GM23338 (cell line): ENCODE measurements at regions not wholly inside any gene's neighbourhood (a gene's known extent, or its start where the extent isn't known, plus 50 kb on each side); places are given as distances from the start of the nearest gene placed in this dataset.

ENCODE experiments used
- ATAC-seq: fragments of 200-7000 bp; cut with Tn5 transposase; 3 replicates; pipeline ENCODE4 v1.9.1; 2020
- DNase-seq: peaks from one replicate; pipeline ENCODE4 v3.0.0-alpha.2; 2015; ENCODE audit warnings: low spot score
- H2AFZ ChIP-seq: fragments of 200-600 bp; sonication (generic); 2 replicates; pipeline ENCODE4 v1.8.0; 2016; ENCODE audit warnings: antibody characterized with exemption, mild to moderate bottlenecking, moderate library complexity
- H3F3A ChIP-seq: fragments of 200-600 bp; sonication (generic); replicated peaks from 2 replicates; pipeline ENCODE4 v1.8.0; 2017; ENCODE audit warnings: antibody characterized with exemption, mixed run types, low read depth
- H3K27ac ChIP-seq: fragments of 200-600 bp; sonication (generic); 2 replicates; pipeline ENCODE4 v1.6.1; 2016; ENCODE audit warnings: low read depth
- H3K27me3 ChIP-seq: fragments of 200-600 bp; sonication (generic); 2 replicates; pipeline ENCODE4 v1.8.0; 2016; ENCODE audit warnings: mild to moderate bottlenecking, mixed run types, moderate library complexity; ENCODE audit not compliant: insufficient read depth
- H3K36me3 ChIP-seq: fragments of 200-600 bp; sonication (generic); 2 replicates; pipeline ENCODE4 v1.8.0; 2016; ENCODE audit warnings: mild to moderate bottlenecking; ENCODE audit not compliant: insufficient read depth
- H3K4me1 ChIP-seq: fragments of 200-600 bp; sonication (generic); 2 replicates; pipeline ENCODE4 v1.8.0; 2016; ENCODE audit warnings: mild to moderate bottlenecking, moderate library complexity; ENCODE audit not compliant: insufficient read depth
- H3K4me2 ChIP-seq: fragments of 200-600 bp; sonication (generic); 2 replicates; pipeline ENCODE4 v1.7.1; 2017; ENCODE audit warnings: mixed run types
- H3K4me3 ChIP-seq: fragments of 200-600 bp; sonication (generic); 2 replicates; pipeline ENCODE4 v1.6.1; 2016; ENCODE audit warnings: mixed run types
- H3K79me2 ChIP-seq: fragments of 200-600 bp; sonication (generic); replicated peaks from 2 replicates; pipeline ENCODE4 v1.8.0; 2017; ENCODE audit warnings: mild to moderate bottlenecking; ENCODE audit not compliant: insufficient read depth
- H3K9me2 ChIP-seq: fragments of 200-600 bp; sonication (generic); 2 replicates; pipeline ENCODE4 v1.8.0; 2017; ENCODE audit not compliant: insufficient read depth
- H4K20me1 ChIP-seq: fragments of 200-600 bp; sonication (generic); replicated peaks from 2 replicates; pipeline ENCODE4 v1.8.0; 2017; ENCODE audit warnings: mild to moderate bottlenecking; ENCODE audit not compliant: insufficient read depth
- H3K27ac Mint-ChIP-seq: 2 replicates; pipeline ENCODE4 v1.8.0; 2020; ENCODE audit warnings: inconsistent platforms, mild to moderate bottlenecking, moderate library complexity, mixed read lengths
- H3K27me3 Mint-ChIP-seq: 3 replicates; pipeline ENCODE4 v1.8.0; 2022; ENCODE audit warnings: low read depth, mild to moderate bottlenecking, moderate library complexity, mixed read lengths, inconsistent platforms; ENCODE audit not compliant: insufficient read depth, poor library complexity
- H3K36me3 Mint-ChIP-seq: 3 replicates; pipeline ENCODE4 v1.8.0; 2021; ENCODE audit warnings: low read depth, mild to moderate bottlenecking, inconsistent platforms, moderate library complexity, mixed read lengths
- H3K4me1 Mint-ChIP-seq: 3 replicates; pipeline ENCODE4 v1.8.0; 2020; ENCODE audit warnings: mild to moderate bottlenecking, inconsistent platforms, mixed read lengths
- H3K4me3 Mint-ChIP-seq: 3 replicates; pipeline ENCODE4 v1.8.0; 2021; ENCODE audit warnings: moderate library complexity, mild to moderate bottlenecking, inconsistent platforms, mixed read lengths
- H3K9me3 Mint-ChIP-seq: 3 replicates; pipeline ENCODE4 v1.8.0; 2020; ENCODE audit warnings: moderate library complexity, mild to moderate bottlenecking, inconsistent platforms, mixed read lengths
- CREB1 ChIP-seq: fragments of 250-450 bp; sonication (Bioruptor Pico); IDR thresholded peaks from 2 replicates; pipeline ENCODE4 v1.5.0; 2020; ENCODE audit warnings: low read depth, mild to moderate bottlenecking, moderate library complexity
- CTCF ChIP-seq, 2 experiments: fragments of 200-600 bp in 1 of 2; sonication (generic) in 1 of 2; conservative IDR thresholded peaks; 2 replicates each; pipeline versions ENCODE4 v1.5.1 to v1.6.1; 2016 to 2017; ENCODE audit warnings: antibody characterized with exemption in 2 of 2, low read depth in 2 of 2, mild to moderate bottlenecking in 2 of 2, moderate library complexity in 1 of 2
- ETS1 ChIP-seq: IDR thresholded peaks from 2 replicates; pipeline ENCODE4 v1.6.1; 2016; ENCODE audit warnings: antibody characterized with exemption
- EZH2 ChIP-seq: fragments of 200-600 bp; sonication (generic); IDR thresholded peaks from one replicate; pipeline ENCODE4 v1.8.0; 2017; ENCODE audit warnings: antibody characterized with exemption, mild to moderate bottlenecking, low read depth; ENCODE audit not compliant: unreplicated experiment
- EZH2phosphoT487 ChIP-seq: fragments of 200-600 bp; sonication (generic); IDR thresholded peaks from one replicate; pipeline ENCODE4 v1.8.1; 2018; ENCODE audit warnings: antibody characterized with exemption; ENCODE audit not compliant: unreplicated experiment
- JUNB ChIP-seq: IDR thresholded peaks from one replicate; pipeline ENCODE4 v1.6.1; 2016; ENCODE audit warnings: antibody characterized with exemption; ENCODE audit not compliant: unreplicated experiment
- REST ChIP-seq: IDR thresholded peaks from one replicate; pipeline ENCODE4 v1.6.1; 2018; ENCODE audit warnings: antibody characterized with exemption; ENCODE audit not compliant: unreplicated experiment
- STAT1 ChIP-seq: IDR thresholded peaks from one replicate; pipeline ENCODE4 v1.6.1; 2016; ENCODE audit warnings: antibody characterized with exemption; ENCODE audit not compliant: unreplicated experiment
- ZNF331 ChIP-seq: fragments of 250-450 bp; sonication (Bioruptor Pico); IDR thresholded peaks from 2 replicates; pipeline ENCODE4 v1.5.0; 2020; ENCODE audit warnings: low read depth, mild to moderate bottlenecking, moderate library complexity

- TF ChIP-seq REST, result no peak
- no peak for TF ChIP-seq CTCF (conservative IDR thresholded peaks at IDR 0.05; ENCODE audit: low read depth in 2 of 2)
- TF ChIP-seq ZNF331 (CRISPR knock-in tag), result no peak
- no peak for TF ChIP-seq STAT1
- TF ChIP-seq JUNB, result no peak
- TF ChIP-seq CREB1 (CRISPR knock-in tag), result no peak
- no peak for TF ChIP-seq EZH2
Observed at GRCh38 chr15:62524848-62525247, 359.8 kb upstream of the C2CD4B start (continued).

- Histone ChIP-seq H3K27ac (no peak overlapping the region), H3F3A (no peaks in the 10 kb centered on the region), H3K27me3 (no peaks in the 10 kb centered on the region), H3K36me3 (no peaks in the 10 kb centered on the region), H3K4me3 (no peak overlapping the region), H3K79me2 (no peaks in the 10 kb centered on the region; the same call in 1 of the 2 replicates), H3K4me1 (peaks cover 3% of the 10 kb centered on the region; the same call in 1 of the 2 replicates), H4K20me1 (no peaks in the 10 kb centered on the region; the same call in 1 of the 2 replicates), H3K9me2 (no peaks in the 10 kb centered on the region), H3K4me2 (no peak overlapping the region), H2AFZ (no peak overlapping the region)
- no peak for TF ChIP-seq STAT1
- TF ChIP-seq ETS1, result no peak
- TF ChIP-seq CTCF (conservative IDR thresholded peaks at IDR 0.05; ENCODE audit: low read depth in 2 of 2), result no peak
- TF ChIP-seq JUNB, result no peak
- no peak for TF ChIP-seq EZH2phosphoT487
- Mint-ChIP-seq H3K27ac (no peak overlapping the region), H3K9me3 (no peaks in the 10 kb centered on the region), H3K4me1 (peaks cover 11% of the 10 kb centered on the region), H3K4me3 (no peak overlapping the region), H3K27me3 (no peaks in the 10 kb centered on the region), H3K36me3 (no peaks in the 10 kb centered on the region)
- no peak for ATAC-seq
- no peak for DNase-seq
Observed at GRCh38 chr15:62527387-62527786, 362.3 kb upstream of the C2CD4B start.
